Common myeloid progenitor, CD34-positive (primary cell): ENCODE measurements at regions not wholly inside any gene's neighbourhood (a gene's known extent, or its start where the extent isn't known, plus 50 kb on each side); places are given as distances from the start of the nearest gene placed in this dataset.

Experiments
- CTCF ChIA-PET: fragments of 350-600 bp; sonication (Branson Sonifier 250); formaldehyde crosslinking; loops from one replicate; lab custom pipeline; 2021; ENCODE audit warnings: antibody characterized with exemption; lab: Charles Lee
- POLR2A ChIA-PET: fragments of 350-600 bp; sonication (Branson Sonifier 250); formaldehyde crosslinking; loops from one replicate; lab custom pipeline; 2021; ENCODE audit warnings: antibody characterized with exemption; lab: Charles Lee
- DNase-seq, 3 donors: peaks; one replicate each; pipeline versions ENCODE4 v3.0.0 to v3.0.0-alpha.2; 2013
- H3K27ac ChIP-seq, 2 experiments: 1 replicate in 1 of 2; 2 replicates in 1 of 2; pipeline ENCODE4 v1.7.0; 2013; ENCODE audit warnings: inconsistent platforms in 2 of 2, low read length in 2 of 2, mild to moderate bottlenecking in 2 of 2, low read depth in 1 of 2, moderate library complexity in 1 of 2; ENCODE audit not compliant: severe bottlenecking in 2 of 2, insufficient read depth in 1 of 2, poor library complexity in 1 of 2
- H3K27me3 ChIP-seq, 5 experiments: replicated peaks in 2 of 5; 1 replicate in 3 of 5; 2 replicates in 2 of 5; pipeline versions ENCODE4 v1.6.1 to v1.7.0; 2013; ENCODE audit warnings: low read length in 4 of 5, mild to moderate bottlenecking in 2 of 5, moderate library complexity in 2 of 5, inconsistent platforms in 1 of 5; ENCODE audit not compliant: insufficient read depth in 5 of 5, control insufficient read depth in 4 of 5
- H3K36me3 ChIP-seq, 4 experiments: 1 replicate in 2 of 4; 2 replicates in 2 of 4; pipeline versions ENCODE4 v1.6.1 to v1.7.0; 2013; ENCODE audit warnings: low read length in 3 of 4, control low read depth in 1 of 4, mild to moderate bottlenecking in 1 of 4; ENCODE audit not compliant: control insufficient read depth in 4 of 4, insufficient read depth in 4 of 4
- H3K4me1 ChIP-seq, 4 experiments: 1 replicate in 3 of 4; 2 replicates in 1 of 4; pipeline versions ENCODE4 v1.6.1 to v1.7.1; 2013; ENCODE audit warnings: low read length in 3 of 4, mild to moderate bottlenecking in 3 of 4, control low read depth in 1 of 4, inconsistent platforms in 1 of 4, moderate library complexity in 1 of 4; ENCODE audit not compliant: control insufficient read depth in 4 of 4, insufficient read depth in 4 of 4; ENCODE audit errors: control extremely low read depth in 1 of 4
- H3K4me3 ChIP-seq, 7 experiments: 1 replicate in 4 of 7; 2 replicates in 3 of 7; pipeline versions ENCODE4 v1.5.1 to v1.7.0; 2013; ENCODE audit warnings: mild to moderate bottlenecking in 7 of 7, low read length in 6 of 7, moderate library complexity in 6 of 7, inconsistent platforms in 2 of 7, low read depth in 2 of 7, control low read depth in 1 of 7; ENCODE audit not compliant: insufficient read depth in 4 of 7, control insufficient read depth in 1 of 7; ENCODE audit errors: extremely low read depth in 1 of 7
- H3K9me3 ChIP-seq, 5 experiments: 1 replicate in 4 of 5; 2 replicates in 1 of 5; pipeline versions ENCODE4 v1.6.1 to v1.7.1; 2013; ENCODE audit warnings: low read length in 4 of 5, mild to moderate bottlenecking in 2 of 5, inconsistent platforms in 1 of 5, low read depth in 1 of 5, moderate library complexity in 1 of 5; ENCODE audit not compliant: control insufficient read depth in 4 of 5, insufficient read depth in 2 of 5; ENCODE audit errors: control extremely low read depth in 1 of 5
- WGBS: methylation state at CpG from one replicate; pipeline ENCODE4 v1.1.5; 2013; ENCODE audit not compliant: insufficient coverage; 5-methylcytosine and 5-hydroxymethylcytosine counted together

GRCh38 chr6:82419132-82419581, 55.5 kb downstream of the TPBG start:
- H3K27me3 ChIP-seq, result no peaks in the 10 kb centered on the region
- H3K27ac ChIP-seq, result no peak overlapping the region
- no peaks in the 10 kb centered on the region for H3K36me3 ChIP-seq
- no peak for DNase-seq
- no peak overlapping the region for H3K4me3 ChIP-seq
- CTCF ChIA-PET, result no interaction called here
- POLR2A ChIA-PET, result no interaction called here
- no peaks in the 10 kb centered on the region for H3K4me1 ChIP-seq
- no peaks in the 10 kb centered on the region for H3K9me3 ChIP-seq
- 86% methylated on average over 2 of the region's 3 CpGs for WGBS

- H3K27ac ChIP-seq, result no peak overlapping the region
Measured at GRCh38 chr6:82419859-82420258, 56.2 kb downstream of the TPBG start.

GRCh38 chr6:82430611-82431010, 67.0 kb downstream of the TPBG start:
- Histone ChIP-seq H3K9me3 (no peaks in the 10 kb centered on the region), H3K4me1 (no peaks in the 10 kb centered on the region), H3K4me3 (no peak overlapping the region), H3K27ac (no peak overlapping the region), H3K36me3 (no peaks in the 10 kb centered on the region), H3K27me3 (no peaks in the 10 kb centered on the region)
- no peak for DNase-seq
- POLR2A ChIA-PET, result no interaction called here
- CTCF ChIA-PET, result no interaction called here

More at GRCh38 chr6:82419859-82420258, 56.2 kb downstream of the TPBG start:
- H3K9me3 ChIP-seq, result no peaks in the 10 kb centered on the region
- H3K4me1 ChIP-seq, result no peaks in the 10 kb centered on the region
- no peak overlapping the region for H3K4me3 ChIP-seq
- no peaks in the 10 kb centered on the region for H3K36me3 ChIP-seq
- H3K27me3 ChIP-seq, result no peaks in the 10 kb centered on the region
- CTCF ChIA-PET, result no interaction called here
- DNase-seq, result no peak
- POLR2A ChIA-PET, result no interaction called here
- WGBS, result 100% methylated on average over 1 of the region's 1 CpG

GRCh38 chr6:82436740-82437139, 73.1 kb downstream of the TPBG start:
- ChIA-PET POLR2A (no interaction called here), CTCF (no interaction called here)
- no peaks in the 10 kb centered on the region for H3K4me1 ChIP-seq

GRCh38 chr6:82437701-82438100, 74.1 kb downstream of the TPBG start:
- H3K9me3 ChIP-seq, result no peaks in the 10 kb centered on the region
- H3K27me3 ChIP-seq, result no peaks in the 10 kb centered on the region
- CTCF ChIA-PET, result no interaction called here
- no peak overlapping the region for H3K27ac ChIP-seq
- no peak overlapping the region for H3K4me3 ChIP-seq
- no peaks in the 10 kb centered on the region for H3K36me3 ChIP-seq
- DNase-seq, result no peak
- POLR2A ChIA-PET, result no interaction called here
- H3K4me1 ChIP-seq, result no peaks in the 10 kb centered on the region

More at GRCh38 chr6:82436740-82437139, 73.1 kb downstream of the TPBG start:
- no CpG with 5 or more reads among the region's 2 CpGs for WGBS
- DNase-seq, result no peak
- no peak overlapping the region for H3K27ac ChIP-seq
- no peak overlapping the region for H3K4me3 ChIP-seq
- H3K36me3 ChIP-seq, result no peaks in the 10 kb centered on the region
- H3K27me3 ChIP-seq, result no peaks in the 10 kb centered on the region
- H3K9me3 ChIP-seq, result no peaks in the 10 kb centered on the region

- Histone ChIP-seq H3K4me3 (no peak overlapping the region), H3K27ac (no peak overlapping the region), H3K9me3 (no peaks in the 10 kb centered on the region), H3K4me1 (no peaks in the 10 kb centered on the region), H3K27me3 (no peaks in the 10 kb centered on the region), H3K36me3 (no peaks in the 10 kb centered on the region)
- whole genome bisulfite sequencing, result no CpG with 5 or more reads among the region's 3 CpGs
- POLR2A ChIA-PET, result no interaction called here
- CTCF ChIA-PET, result no interaction called here
- DNase-seq, result peak in 1 of 3 donors; percentile 2
Measured at GRCh38 chr6:82441047-82441855, 77.6 kb downstream of the TPBG start.

- Histone ChIP-seq H3K27ac (no peak overlapping the region), H3K4me1 (no peaks in the 10 kb centered on the region), H3K36me3 (no peaks in the 10 kb centered on the region), H3K4me3 (no peak overlapping the region), H3K27me3 (no peaks in the 10 kb centered on the region), H3K9me3 (no peaks in the 10 kb centered on the region)
- ChIA-PET POLR2A (no interaction called here), CTCF (no interaction called here)
- 100% methylated on average over 3 of the region's 7 CpGs for WGBS
- DNase-seq, result no peak
Measured at GRCh38 chr6:82442061-82442719, 78.6 kb downstream of the TPBG start.
